Right lobe of liver (tissue), 6 donors: ENCODE measurements at regions not wholly inside any gene's neighbourhood (a gene's known extent, or its start where the extent isn't known, plus 50 kb on each side); places are given as distances from the start of the nearest gene placed in this dataset.

Experiments used
- ATAC-seq, 4 donors: fragments of 200-7000 bp; cut with Tn5 transposase; one replicate each; pipeline ENCODE4 v1.9.1; 2020; ENCODE audit warnings: mild to moderate bottlenecking in 4 of 4, moderate library complexity in 4 of 4
- DNase-seq, 3 donors: peaks; one replicate each; pipeline ENCODE4 v3.0.0-alpha.2; 2020
- H3K27ac ChIP-seq, 3 donors: fragments of 200-600 bp; one replicate each; pipeline ENCODE4 v1.8.0; 2022
- H3K27me3 ChIP-seq, 2 donors: fragments of 200-600 bp; one replicate each; pipeline ENCODE4 v1.8.0; 2022
- H3K36me3 ChIP-seq, 4 donors: fragments of 200-600 bp; sonication (generic) in 1 of 4; one replicate each; pipeline versions ENCODE4 v1.5.1 to v1.8.0; 2017 to 2022; ENCODE audit warnings: control low read depth in 1 of 4
- H3K4me1 ChIP-seq, 4 donors: fragments of 200-600 bp; sonication (generic) in 1 of 4; one replicate each; pipeline versions ENCODE4 v1.5.1 to v1.8.0; 2017 to 2022; ENCODE audit warnings: control low read depth in 1 of 4
- H3K4me3 ChIP-seq, 3 donors: fragments of 200-600 bp; one replicate each; pipeline ENCODE4 v1.8.0; 2022
- H3K9me3 ChIP-seq, 4 donors: fragments of 200-600 bp; sonication (generic) in 1 of 4; one replicate each; pipeline versions ENCODE4 v1.5.1 to v1.8.0; 2017 to 2022; ENCODE audit warnings: control low read depth in 1 of 4
- CTCF ChIP-seq, 4 donors: fragments of 200-600 bp in 3 of 4; fragments of 450-650 bp in 1 of 4; IDR thresholded peaks; one replicate each; pipeline versions ENCODE4 v1.5.1 to v1.8.0; 2016 to 2022; ENCODE audit warnings: antibody characterized with exemption in 4 of 4, mild to moderate bottlenecking in 2 of 4
- POLR2A ChIP-seq: fragments of 450-650 bp; IDR thresholded peaks from one replicate; pipeline ENCODE4 v1.6.1; 2017; ENCODE audit warnings: antibody characterized with exemption, mild to moderate bottlenecking
- WGBS: methylation state at CpG from one replicate; pipeline ENCODE4 v1.1.6; 2018; ENCODE audit warnings: low coverage, low lambda C conversion rate; ENCODE audit not compliant: insufficient coverage; ENCODE audit errors: missing lambda C conversion rate; 5-methylcytosine and 5-hydroxymethylcytosine counted together
- intact Hi-C, 2 donors: fragments of 100-400 bp; cut with DNase I; formaldehyde crosslinking; loops; one replicate each; pipeline versions ENCODE4 v1.11.2 to v1.14.1; 2022
- donor health status: DM: no; HTN: yes; CAD: no.
- donor health status: DM: no; HTN: no; CAD: no.
- donor health status: DM: no; HTN: no; CAD: no.
- donor health status: DM: no; HTN: yes; CAD: no.
- donor health status: DM: no; HTN: yes; CAD: no.

GRCh38 chr12:66942741-66943465, 264.0 kb upstream of the GRIP1 start:
- Histone ChIP-seq H3K27ac (no peak overlapping the region), H3K4me1 (no peaks in the 10 kb centered on the region), H3K4me3 (no peak overlapping the region), H3K27me3 (no peaks in the 10 kb centered on the region), H3K36me3 (no peaks in the 10 kb centered on the region), H3K9me3 (no peaks in the 10 kb centered on the region)
- TF ChIP-seq CTCF (IDR thresholded peaks at IDR 0.05) (no peak), POLR2A (no peak)
- WGBS, result 69% methylated on average over 8 of the region's 8 CpGs
- DNase-seq (no peak), ATAC-seq (no peak)
- intact Hi-C loops, result no loop called here

DNA sequence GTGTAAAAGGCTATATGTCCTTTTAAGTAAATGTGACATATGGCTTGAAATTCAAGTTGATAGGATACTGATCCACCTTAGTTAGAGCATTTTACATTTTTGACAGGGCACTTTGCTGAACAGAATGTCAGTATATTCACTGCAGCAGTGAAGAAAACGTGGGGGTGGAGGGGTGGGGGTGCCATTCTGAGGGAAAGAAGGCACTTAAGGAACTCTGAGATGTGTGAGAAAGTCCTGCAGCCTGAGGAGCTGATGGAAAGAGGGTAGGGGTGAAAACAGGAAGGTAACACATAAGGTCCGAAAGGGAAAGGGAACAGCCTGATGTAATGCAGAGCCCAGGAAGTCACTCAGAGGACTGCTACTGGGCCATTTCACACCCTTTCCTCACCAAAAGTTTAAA, 265.5 kb upstream of the GRIP1 start:
- no peak for TF ChIP-seq POLR2A
- H3K36me3 ChIP-seq, result no peaks in the 10 kb centered on the region
- no peaks in the 10 kb centered on the region for H3K4me1 ChIP-seq
- 16% methylated on average over 2 of the region's 2 CpGs for WGBS
- no peaks in the 10 kb centered on the region for H3K9me3 ChIP-seq
- no peaks in the 10 kb centered on the region for H3K27me3 ChIP-seq
- DNase-seq (no peak), ATAC-seq (no peak)
- H3K4me3 ChIP-seq, result no peak overlapping the region
- no peak overlapping the region for H3K27ac ChIP-seq
- intact Hi-C loops, result no loop called here

DNA sequence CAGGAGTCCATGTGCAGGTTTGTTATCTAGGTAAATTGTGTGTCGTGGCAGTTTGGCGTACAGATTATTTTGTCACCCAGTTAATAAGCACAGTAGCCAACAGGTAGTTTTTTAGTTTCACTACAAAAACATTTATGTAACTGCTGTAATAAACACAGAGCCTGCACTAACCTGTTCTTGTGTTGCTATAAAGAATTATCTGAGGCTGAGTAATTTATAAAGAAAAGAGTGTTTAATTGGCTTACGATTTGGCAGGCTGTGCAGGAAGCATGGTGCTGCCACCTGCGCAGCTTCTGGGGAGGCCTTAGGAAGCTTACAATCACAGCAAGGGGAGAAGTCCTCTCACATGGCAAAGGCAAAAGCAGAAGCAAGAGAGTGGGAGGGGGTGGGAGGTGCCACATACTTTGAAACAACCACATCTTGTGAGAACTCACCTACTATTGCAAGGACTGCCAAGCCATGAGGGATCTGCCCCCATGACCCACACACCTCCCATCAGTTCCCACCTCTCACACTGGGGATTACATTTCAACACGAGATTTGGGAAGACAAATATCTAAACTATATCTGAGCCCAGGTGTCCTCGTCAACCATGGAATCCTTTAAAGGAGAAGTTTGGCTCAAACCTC, 266.4 kb upstream of the GRIP1 start:
- Histone ChIP-seq H3K9me3 (no peaks in the 10 kb centered on the region), H3K36me3 (no peaks in the 10 kb centered on the region), H3K27me3 (no peaks in the 10 kb centered on the region), H3K4me3 (no peak overlapping the region), H3K27ac (no peak overlapping the region), H3K4me1 (no peaks in the 10 kb centered on the region)
- WGBS, result 64% methylated on average over 5 of the region's 6 CpGs
- DNase-seq, result no peak
- no peak for TF ChIP-seq POLR2A
- TF ChIP-seq CTCF (IDR thresholded peaks at IDR 0.05), result no peak
- intact Hi-C loops, result no loop called here
- no peak for ATAC-seq

DNA sequence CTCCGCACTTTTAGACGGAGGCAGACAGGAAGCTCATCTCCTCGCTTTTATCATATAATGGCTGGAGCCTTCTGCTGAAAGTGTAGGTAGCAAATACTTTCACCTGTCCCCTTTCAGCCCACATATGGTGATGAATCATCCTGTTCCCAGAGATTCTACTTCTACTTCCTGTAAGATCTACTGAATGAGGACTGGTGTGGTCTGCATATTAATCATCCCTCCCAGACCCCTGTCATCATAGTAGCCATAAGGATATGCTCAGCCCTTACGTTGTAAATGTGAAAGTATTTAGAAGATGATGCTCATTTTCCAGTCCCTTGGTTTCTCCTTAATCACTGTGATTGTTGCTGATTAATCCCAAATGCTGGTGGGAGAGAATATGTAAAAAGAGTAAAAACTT, 268.2 kb upstream of the GRIP1 start:
- no peak for ATAC-seq
- TF ChIP-seq CTCF (IDR thresholded peaks at IDR 0.05), result no peak
- TF ChIP-seq POLR2A, result no peak
- Histone ChIP-seq H3K9me3 (no peaks in the 10 kb centered on the region), H3K4me1 (no peaks in the 10 kb centered on the region), H3K27me3 (no peaks in the 10 kb centered on the region), H3K36me3 (no peaks in the 10 kb centered on the region), H3K27ac (no peak overlapping the region), H3K4me3 (no peak overlapping the region)
- 59% methylated on average over 3 of the region's 4 CpGs for WGBS
- intact Hi-C loops, result no loop called here
- no peak for DNase-seq

- TF ChIP-seq CTCF (IDR thresholded peaks at IDR 0.05) (no peak), POLR2A (no peak)
- no peaks in the 10 kb centered on the region for H3K36me3 ChIP-seq
- no peaks in the 10 kb centered on the region for H3K4me1 ChIP-seq
- DNase-seq, result no peak
- no peak overlapping the region for H3K27ac ChIP-seq
- WGBS, result 10% methylated on average over 1 of the region's 1 CpG
- no peaks in the 10 kb centered on the region for H3K9me3 ChIP-seq
- ATAC-seq, result no peak
- intact Hi-C loops, result no loop called here
- H3K4me3 ChIP-seq, result no peak overlapping the region
- H3K27me3 ChIP-seq, result no peaks in the 10 kb centered on the region
Measured at GRCh38 chr12:66952668-66953067, 273.8 kb upstream of the GRIP1 start.
